ENCODE measurements at regions not wholly inside any gene's neighbourhood (a gene's known extent, or its start where the extent isn't known, plus 50 kb on each side); places are given as distances from the start of the nearest gene placed in this dataset.
A peak's percentile ranks its signal among the peaks of the same experiment; 100 is the strongest.

DNA sequence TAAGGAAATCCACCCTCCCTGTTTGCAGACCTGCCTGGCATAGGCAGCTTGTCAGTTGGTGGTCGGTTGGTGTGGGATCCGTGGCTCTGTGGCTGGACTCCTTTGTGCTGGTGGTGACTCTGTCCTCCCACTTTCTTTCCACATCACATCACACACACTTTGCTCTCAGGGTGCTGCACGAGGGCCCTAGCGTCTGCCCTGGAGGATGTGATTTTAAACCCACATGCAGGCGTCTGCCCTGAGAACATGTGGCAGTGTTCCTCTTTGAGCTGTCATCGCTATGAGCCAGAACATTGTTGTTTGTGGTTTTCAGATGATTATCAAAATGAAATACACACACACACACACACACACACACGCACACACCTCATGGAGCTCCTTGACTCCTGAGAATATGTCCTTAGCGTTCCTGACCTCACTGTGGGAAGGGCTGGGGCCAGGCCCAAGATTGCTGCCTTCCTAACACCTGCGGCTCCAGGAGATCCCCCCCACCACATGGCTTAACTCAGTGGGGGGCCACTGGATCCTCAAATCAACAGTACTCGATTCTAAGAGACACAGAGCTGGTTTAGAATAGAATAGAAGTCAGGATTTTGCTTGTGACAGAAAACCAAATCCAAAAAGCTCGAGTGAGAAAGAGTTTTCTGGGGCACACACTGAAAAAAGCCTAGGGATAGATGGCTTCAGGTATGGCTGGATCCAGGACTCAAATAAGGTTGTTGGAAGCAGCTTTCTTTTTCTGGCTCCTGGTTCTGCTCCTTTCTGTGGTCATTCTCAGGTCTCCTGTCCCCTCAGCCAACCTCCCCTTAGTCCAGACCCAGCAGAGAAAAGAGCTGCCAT, 54.8 kb downstream of the RTP5 start:
- in situ Hi-C loops (cut with HindIII; ENCODE audit: low pct_ligation_motif_present, low pct_unique_long_range_greater_than_20kb, low sequenced_read_pairs), result no loop called here
- DNase-seq, result no peak

DNA sequence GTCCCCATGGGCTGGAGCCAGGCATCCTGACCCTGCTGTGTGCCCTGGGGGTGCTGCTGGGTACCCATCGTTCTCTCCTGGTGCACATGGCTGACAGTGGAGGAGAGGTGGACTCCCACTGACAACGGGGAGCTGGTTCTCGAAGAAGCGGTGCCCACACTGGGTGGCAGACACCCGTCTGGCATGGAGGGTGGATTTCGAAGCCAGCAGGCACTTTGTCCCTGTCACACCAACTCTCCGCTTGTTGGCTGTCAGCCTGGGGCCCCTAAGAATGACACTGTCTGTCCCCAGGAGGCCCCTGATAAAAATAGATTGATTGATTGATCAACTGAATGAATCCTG, 55.4 kb downstream of the RTP5 start:
- no peak for DNase-seq
- in situ Hi-C loops (cut with HindIII; ENCODE audit: low pct_ligation_motif_present, low pct_unique_long_range_greater_than_20kb, low sequenced_read_pairs), result no loop called here

DNA sequence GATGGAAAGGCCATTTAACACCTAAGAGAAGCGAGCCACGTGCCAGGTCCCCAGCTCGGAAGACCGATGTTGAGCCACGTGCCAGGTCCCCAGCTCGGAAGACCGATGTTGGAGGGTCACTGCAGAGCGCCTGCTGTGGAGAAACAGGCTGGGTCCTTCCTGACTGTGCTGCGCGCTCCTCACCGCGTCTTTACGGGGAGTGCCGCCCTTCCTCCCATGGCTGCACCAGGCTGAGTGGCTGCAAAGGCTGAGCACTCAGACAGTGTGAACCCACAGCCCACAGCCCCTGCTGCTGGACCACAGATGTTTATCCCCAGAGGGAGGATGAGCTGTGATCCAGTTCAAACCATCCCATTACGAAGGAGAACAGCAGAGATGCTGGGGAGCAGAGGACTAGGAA, 55.7 kb downstream of the RTP5 start:
- DNase-seq, result no peak
- in situ Hi-C loops (cut with HindIII; ENCODE audit: low pct_ligation_motif_present, low pct_unique_long_range_greater_than_20kb, low sequenced_read_pairs), result no loop called here

DNA sequence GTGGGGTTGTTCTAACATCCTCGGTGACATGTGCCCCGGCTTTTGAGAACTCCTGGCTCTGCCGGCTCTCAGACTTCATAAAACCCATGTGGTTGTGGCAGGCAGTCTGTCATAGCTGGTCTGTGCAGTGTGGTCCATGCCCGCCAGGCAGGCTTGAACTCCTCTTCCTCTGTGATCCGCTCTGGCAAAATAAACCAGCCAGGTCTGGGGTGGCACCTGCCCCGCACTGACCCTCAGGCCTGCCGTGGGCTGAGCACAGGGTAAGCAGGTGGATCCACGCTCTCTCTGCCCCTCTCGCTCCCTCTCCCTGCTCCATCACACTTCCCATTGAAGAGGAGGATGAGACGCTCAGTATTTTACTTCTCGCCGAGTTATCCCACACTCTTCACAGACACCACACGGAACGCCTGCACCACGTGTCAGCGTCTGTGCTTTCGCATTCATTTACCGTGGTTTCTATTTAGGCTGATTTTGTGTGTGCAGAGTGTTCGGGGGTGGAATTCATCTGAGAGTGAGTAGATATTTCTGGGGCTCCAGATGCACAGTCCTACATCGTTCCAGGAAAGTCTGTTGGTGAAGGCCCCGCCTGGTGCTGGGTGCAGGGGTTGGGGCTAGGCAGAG, 56.4 kb downstream of the RTP5 start:
- DNase-seq, result no peak
- in situ Hi-C loops (cut with HindIII; ENCODE audit: low pct_ligation_motif_present, low pct_unique_long_range_greater_than_20kb, low sequenced_read_pairs), result no loop called here

DNA sequence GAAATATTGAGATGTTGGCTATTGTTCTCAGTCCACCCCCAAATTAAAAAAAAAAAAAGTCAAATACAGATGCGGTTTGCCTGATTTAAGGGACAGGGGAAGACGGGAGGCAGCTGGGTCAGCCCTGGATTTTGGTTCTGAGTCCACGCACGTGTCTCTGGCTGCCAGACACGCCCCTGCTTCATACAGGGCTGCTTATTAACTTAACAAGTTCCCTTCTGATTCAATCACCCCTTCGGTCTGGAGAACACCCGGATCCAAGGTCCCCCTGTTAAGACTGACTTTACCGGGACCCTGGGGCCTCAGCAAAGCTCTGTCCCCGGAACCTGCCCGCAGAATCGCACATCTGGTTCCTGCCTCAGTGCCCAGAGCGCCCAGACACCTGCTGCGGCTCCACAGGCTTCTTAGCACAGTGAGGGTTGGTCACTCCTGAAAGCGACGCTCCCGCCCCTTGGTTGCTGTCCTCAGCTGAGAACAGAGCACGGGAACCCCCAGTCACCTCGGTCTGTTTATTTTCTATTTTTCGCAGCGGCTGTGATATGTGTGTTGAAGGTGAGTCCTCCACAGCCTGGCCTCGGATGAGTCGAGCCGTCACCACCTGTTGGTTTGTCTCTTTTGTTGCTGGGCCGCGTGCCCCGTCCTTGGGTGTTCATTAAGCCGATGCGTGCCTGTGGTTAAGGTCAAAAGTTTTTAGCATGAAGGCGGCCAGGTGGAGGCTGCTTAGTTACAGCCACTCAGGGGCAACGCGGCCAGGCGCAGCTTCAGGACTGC, 57.2 kb downstream of the RTP5 start:
- in situ Hi-C loops (cut with HindIII; ENCODE audit: low pct_ligation_motif_present, low pct_unique_long_range_greater_than_20kb, low sequenced_read_pairs), result no loop called here
- DNase-seq, result peak; percentile 40

DNA sequence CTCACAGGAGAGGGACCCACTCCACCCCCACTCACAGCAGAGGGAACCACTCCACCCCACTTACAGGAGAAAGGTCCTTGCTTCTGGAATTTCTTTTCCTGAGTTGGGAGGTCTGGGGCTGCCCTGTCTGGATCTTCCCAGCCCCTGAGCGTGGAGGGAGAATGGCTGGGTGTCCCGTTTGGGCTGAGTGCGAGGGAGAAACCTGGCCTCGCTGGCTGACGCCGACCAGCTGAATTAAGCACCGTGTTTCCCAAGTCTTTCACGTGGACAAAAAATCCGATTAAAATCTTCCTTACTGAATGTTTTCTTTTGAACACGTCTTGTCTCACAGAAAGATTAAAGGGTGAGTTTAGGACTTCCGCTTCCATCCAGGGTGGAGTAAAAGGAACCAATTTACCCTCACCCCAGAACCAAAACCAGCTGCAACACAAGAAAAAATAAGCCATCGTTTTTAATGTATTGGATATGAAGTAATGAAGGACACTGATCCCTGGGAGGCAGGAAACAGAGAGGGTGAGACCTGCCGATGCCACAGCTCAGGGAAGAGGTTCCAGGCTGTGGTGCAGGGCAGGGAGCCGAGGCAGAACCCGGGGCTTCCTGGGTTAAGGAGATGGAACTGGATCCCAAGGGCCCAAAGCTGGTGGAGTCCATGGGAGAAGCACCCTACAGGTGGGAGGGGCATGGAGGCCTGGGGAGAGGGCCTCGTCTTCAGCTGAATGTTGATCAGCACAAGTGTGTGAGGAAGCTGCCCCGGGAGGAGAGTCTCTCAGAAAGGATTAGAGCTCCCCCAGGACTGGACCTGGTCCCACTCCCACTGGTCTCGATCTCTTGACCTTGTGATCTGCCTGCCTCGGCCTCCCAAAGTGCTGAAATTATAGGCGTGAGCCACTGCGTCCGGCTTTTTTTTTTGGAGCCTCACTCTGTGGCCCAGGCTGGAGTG, 60.3 kb downstream of the RTP5 start:
- in situ Hi-C loops (cut with HindIII; ENCODE audit: low pct_ligation_motif_present, low pct_unique_long_range_greater_than_20kb, low sequenced_read_pairs), result no loop called here
- DNase-seq, result no peak

DNA sequence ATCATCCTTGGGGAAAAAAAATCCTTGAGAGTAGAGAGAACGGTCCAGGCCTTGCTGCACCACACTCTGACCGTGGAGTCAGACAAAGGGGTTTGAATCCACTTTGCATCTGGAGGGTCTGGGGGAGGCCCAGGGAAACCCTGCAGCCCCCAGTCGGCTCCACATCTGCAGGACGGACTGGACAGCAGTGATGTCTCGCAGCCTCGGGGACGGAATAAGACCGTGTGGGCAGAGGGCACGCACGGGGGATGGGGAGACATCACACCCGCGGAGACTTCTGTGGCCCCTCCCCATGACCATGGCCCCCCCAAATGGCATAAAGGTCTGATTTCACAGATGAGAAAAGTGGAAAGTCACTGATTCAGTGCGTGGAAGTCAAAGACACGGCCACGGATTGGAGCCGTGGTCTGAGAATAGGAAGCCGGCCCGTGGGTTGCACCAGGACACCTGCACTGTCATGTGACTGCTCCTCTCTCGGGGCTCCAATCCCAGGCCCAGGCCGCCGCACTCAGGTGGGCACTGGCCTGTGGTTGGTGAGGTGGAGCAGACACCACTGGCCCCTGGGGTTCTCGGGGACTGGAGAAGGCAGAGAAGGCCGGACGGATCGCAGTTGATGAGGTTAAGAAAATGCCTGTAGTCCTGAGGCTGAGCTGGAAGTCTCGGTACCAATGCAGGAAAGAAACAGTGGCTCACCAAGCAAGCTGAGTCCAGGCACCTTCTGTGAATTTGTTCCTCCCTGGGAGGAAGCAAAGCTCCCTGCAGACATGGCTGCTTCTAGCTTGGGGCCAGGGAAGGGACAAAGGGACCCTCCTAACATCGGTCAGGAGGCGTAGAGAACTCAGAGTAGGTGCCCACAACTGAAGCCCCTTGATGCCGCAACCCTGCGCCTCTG, 61.8 kb downstream of the RTP5 start:
- DNase-seq, result no peak

DNA sequence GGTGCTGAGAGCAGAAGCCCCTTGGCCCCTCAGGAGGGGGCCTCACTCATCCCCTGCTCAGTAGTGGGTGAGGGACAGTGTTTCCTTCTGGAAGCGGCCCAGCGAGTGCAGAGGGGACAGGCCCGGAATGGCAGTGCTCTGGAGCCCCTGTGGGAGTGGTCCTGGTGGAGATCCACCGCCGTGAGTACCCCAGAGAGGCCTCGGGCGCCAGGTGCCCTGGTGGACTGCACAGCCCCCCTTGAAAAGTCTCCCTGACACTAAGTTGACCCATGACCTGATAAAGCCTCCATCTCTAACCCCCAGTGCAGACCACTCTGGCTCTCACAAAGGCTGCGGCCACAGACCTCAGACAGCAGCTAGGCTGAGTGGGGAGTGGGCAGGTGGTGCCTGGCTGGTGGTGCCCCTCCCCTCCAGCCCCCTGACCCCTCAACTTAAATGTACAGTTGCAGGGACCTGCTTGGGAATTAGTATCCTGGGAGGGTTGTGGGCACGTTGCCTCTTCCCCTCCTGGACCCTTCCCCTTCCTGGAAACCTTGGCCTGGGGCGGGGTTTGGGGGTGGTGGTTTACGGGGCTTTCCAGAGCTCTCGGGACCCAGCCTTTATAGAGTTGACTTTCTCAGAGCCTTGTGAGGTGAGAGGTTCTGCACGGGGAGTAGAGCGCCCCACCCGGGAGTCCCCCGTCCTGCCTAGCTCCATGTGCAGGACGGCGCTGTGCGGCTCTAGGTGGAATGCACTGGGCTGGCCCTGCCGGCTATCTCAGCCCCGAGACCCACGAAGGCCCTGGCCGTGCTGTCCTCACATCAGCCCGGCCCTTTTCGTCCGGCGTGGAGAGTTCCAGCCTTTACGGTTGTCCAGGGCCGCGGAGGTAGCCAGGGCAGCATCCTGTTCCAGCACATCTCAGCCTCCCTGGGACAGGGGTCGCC, 62.7 kb downstream of the RTP5 start:
- no peak for DNase-seq
- in situ Hi-C loops (cut with HindIII; ENCODE audit: low pct_ligation_motif_present, low pct_unique_long_range_greater_than_20kb, low sequenced_read_pairs), result no loop called here

More for the DNA sequence above, 61.8 kb downstream of the RTP5 start:
- in situ Hi-C loops (cut with HindIII; ENCODE audit: low pct_ligation_motif_present, low pct_unique_long_range_greater_than_20kb, low sequenced_read_pairs), result no loop called here

DNA sequence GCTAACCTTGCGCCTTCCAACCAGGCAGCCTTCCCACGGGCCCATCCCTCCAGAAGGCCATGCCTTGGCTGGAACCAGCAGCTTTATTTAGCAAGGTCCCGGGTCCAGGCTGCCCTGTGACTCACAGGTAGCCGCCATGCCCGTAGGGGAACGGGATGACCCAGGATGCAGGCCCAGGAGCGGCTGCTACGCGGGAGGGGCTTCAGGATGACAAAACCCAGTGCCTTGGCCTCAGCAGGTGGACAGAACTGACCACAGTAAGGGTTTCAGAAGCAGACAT, 63.3 kb downstream of the RTP5 start:
- DNase-seq, result no peak
- in situ Hi-C loops (cut with HindIII; ENCODE audit: low pct_ligation_motif_present, low pct_unique_long_range_greater_than_20kb, low sequenced_read_pairs), result no loop called here

DNA sequence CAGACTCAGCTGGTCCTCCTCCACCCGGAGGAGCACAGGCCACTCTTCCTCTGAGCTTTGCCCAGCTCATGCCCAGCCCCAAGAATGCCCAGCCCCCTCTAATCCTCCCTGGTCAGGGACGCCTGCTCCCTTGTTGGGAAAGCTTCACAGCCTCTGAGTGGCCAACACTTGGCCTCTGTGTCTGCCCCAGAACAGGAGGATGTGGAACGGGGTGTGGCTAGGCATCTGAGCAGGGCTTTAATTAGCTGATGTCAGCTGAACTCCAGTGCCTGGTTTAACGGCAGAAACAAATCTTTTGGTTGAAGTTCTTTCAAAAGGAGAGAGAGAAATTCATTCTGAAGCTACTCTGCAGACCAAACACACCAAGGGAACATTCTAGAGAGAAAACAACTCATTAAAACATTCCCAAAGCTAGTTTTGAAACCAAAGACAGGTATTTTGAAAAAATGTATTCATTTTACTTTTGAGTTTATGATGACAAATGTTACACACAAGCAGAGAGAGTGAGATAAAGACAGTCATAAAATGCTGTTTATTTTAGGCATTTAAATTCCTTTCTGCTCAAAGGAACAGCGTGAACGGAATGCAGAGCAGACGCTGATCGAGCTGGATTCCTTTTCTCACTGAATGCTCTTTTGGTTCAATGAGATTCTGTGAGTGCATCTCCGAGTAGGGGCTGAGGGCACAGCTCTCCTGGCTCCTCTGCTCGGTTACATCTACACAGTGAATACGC, 63.8 kb downstream of the RTP5 start:
- no peak for DNase-seq
- in situ Hi-C loops (cut with HindIII; ENCODE audit: low pct_ligation_motif_present, low pct_unique_long_range_greater_than_20kb, low sequenced_read_pairs), result no loop called here

DNA sequence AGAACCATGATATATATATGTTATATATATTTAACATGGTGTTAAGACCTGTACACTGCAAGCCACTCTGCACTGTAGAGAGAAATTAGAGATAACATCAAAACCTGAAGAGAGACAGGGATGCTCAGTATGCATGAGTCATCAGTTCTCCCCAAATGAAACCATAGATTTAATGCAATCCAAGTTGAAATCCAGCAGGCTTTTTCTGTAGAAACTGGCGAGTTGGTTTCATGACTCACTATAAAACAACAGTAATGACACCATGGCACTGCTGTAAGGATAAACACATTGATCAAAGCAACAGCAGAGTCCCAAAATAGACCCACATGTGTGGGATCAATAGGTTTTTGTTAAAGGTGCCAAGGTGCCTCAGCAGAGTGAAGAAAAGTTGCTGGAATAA, 65.8 kb downstream of the RTP5 start:
- in situ Hi-C loops (cut with HindIII; ENCODE audit: low pct_ligation_motif_present, low pct_unique_long_range_greater_than_20kb, low sequenced_read_pairs), result no loop called here

DNA sequence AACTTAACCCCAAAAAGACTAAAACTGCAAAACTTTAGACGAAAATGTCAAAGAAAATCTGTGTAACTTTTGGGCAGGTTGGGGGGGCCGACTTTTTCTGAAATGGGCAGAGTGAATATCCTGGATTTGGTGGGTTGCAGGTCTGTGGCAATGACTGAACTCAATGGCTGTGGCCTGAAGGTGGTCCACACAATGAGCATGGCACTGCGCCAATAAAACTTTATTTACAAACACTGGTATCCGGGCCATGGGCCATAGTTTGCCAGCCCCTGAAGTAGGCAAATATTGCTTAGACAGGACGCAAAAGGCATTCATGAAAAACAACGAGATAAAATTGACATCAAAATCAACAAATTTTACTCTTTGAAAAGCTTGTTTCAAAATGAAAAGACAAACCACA, 66.2 kb downstream of the RTP5 start:
- DNase-seq, result no peak
- in situ Hi-C loops (cut with HindIII; ENCODE audit: low pct_ligation_motif_present, low pct_unique_long_range_greater_than_20kb, low sequenced_read_pairs), result no loop called here

More for the DNA sequence above, 65.8 kb downstream of the RTP5 start:
- DNase-seq, result no peak

DNA sequence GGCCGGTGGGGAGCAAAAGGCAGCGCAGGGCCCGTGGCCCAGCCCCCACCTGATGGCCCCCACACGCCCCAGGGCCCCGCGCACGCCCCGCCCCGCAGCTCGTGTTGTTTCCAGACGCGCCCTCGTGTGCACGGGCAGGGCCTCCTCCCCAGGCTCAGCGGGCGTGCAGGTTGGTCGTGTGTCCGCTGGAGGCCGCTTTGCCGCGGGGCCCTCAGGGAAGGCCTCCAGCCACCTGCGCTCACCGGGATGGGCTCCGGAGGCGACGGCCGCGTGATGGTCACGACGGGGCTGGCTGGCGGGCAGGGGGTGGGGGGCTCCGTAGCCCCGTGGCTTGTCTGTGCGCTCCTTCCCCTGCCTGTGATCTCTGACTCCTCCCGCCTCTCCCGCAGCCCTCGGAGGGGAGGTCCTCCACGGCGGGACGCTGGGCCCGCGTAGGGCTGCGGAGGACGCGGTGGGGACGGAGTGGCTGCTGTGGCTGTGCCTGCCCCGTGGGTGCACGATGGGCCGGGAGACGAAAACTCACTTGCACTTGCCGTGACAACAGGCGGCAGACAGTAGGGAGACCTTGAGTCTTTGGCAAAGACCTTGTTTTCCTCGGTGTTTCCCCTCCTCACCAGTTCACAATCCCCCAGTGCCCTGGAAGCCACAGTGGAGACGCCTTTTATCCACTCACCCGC, 67.1 kb downstream of the RTP5 start:
- no peak for DNase-seq

DNA sequence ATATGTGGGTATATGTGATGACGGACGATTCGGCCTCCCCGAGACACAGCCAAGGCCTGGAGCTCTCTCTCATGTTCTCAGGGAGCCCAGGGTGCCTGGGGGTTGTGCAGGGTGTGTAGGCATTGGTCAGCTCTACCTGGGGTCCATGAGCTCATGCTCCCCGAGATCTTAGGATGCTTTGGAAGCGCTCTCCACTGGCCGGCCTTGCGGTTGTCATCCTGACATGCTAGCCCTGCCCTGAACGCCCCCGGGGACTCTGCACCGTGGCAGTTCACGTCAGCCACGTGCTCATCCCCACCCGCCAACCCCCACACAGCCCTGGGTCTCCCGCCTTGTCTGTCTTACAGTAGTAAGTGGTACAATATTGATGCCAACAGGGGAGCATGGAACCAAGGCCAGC, 67.8 kb downstream of the RTP5 start:
- in situ Hi-C loops (cut with HindIII; ENCODE audit: low pct_ligation_motif_present, low pct_unique_long_range_greater_than_20kb, low sequenced_read_pairs), result no loop called here

More for the DNA sequence above, 67.1 kb downstream of the RTP5 start:
- in situ Hi-C loops (cut with HindIII; ENCODE audit: low pct_ligation_motif_present, low pct_unique_long_range_greater_than_20kb, low sequenced_read_pairs), result no loop called here

DNA sequence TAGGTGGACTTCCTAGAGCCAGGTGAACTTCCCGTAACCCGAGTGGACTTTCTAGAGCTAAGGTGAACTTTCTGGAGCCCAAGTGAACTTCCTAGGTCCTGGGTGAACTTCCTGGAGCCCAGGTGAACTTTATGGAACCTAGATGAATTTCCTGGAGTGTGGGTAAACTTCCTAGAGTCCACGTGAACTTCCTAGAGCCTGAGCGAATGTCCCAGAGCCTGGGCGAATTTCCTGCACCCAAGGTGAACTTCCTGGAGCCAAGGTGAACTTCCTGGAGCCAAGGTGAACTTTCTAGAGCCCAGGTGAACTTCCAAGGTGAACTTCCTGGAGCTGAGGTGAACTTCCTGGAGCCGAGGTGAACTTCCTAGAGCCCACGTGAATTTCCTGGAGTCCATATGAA, 70.0 kb downstream of the RTP5 start:
- no peak for DNase-seq
- in situ Hi-C loops (cut with HindIII; ENCODE audit: low pct_ligation_motif_present, low pct_unique_long_range_greater_than_20kb, low sequenced_read_pairs), result no loop called here

More for the DNA sequence above, 67.8 kb downstream of the RTP5 start:
- no peak for DNase-seq

DNA sequence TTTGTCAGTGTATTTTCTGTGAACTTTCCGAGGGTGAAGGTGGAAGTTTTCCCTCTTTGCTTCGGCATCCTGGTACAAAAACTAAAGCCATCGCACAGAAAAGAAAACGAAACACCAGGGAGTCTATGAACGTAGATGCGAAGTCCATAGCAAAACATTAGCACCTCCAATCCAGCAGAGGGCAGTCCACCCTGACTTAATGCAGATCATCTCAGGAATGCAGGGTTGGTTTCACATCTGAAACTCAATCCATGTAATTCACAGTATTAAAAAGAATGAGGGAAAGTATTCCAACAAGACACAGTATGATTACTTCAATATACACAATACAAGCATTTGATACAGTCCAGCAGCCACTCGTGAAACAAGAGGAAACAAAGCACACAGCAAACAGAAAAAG, 70.8 kb downstream of the RTP5 start:
- in situ Hi-C loops (cut with HindIII; ENCODE audit: low pct_ligation_motif_present, low pct_unique_long_range_greater_than_20kb, low sequenced_read_pairs), result no loop called here
- DNase-seq, result peak; percentile 22
